ENCODE measurements at regions not wholly inside any gene's neighbourhood (a gene's known extent, or its start where the extent isn't known, plus 50 kb on each side); places are given as distances from the start of the nearest gene placed in this dataset.

DNA sequence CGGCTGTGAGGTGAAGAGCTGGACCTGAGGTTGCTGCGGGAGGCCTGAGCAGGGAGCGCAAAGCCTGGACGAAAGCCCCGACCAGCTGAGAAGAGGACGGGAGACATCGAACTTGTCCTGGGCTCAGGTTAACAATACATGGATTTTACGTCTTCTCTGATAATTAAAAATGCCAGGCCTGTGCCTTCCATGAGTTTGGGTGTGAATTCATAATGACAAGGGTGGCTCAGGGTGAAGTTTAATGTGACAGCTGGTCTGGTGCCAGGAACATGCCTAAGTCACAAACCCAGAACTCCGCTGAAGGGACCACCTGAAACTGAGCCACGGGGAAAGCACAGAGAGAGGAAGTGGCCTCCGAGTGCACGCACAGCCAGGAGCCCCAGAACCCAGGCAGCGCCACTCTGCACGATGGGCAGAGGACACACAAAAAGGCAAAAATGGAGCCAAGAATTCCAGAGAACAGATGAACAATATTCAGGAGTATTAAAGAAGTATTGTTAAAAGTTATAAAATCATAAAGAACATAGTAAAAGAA lies 150.1 kb upstream of the RPS6KA2 start:
- no peak overlapping the region for H3K4me3 Mint-ChIP-seq
- H3K27ac Mint-ChIP-seq, result no peak overlapping the region
- TF ChIP-seq, protein P1, sequence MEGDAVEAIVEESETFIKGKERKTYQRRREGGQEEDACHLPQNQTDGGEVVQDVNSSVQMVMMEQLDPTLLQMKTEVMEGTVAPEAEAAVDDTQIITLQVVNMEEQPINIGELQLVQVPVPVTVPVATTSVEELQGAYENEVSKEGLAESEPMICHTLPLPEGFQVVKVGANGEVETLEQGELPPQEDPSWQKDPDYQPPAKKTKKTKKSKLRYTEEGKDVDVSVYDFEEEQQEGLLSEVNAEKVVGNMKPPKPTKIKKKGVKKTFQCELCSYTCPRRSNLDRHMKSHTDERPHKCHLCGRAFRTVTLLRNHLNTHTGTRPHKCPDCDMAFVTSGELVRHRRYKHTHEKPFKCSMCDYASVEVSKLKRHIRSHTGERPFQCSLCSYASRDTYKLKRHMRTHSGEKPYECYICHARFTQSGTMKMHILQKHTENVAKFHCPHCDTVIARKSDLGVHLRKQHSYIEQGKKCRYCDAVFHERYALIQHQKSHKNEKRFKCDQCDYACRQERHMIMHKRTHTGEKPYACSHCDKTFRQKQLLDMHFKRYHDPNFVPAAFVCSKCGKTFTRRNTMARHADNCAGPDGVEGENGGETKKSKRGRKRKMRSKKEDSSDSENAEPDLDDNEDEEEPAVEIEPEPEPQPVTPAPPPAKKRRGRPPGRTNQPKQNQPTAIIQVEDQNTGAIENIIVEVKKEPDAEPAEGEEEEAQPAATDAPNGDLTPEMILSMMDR (IDR thresholded peaks at IDR 0.05), result no peak
- no peak for TF ChIP-seq EZH2 (IDR thresholded peaks at IDR 0.05; ENCODE audit: borderline replicate concordance, insufficient read depth, low read depth, low read length, poor library complexity, severe bottlenecking)
- peaks cover 7% of the 10 kb centered on the region for H3K27me3 Mint-ChIP-seq
- intact Hi-C loops (cut with micrococcal nuclease), result loop anchor here (5.0 kb wide), 1 partner anchor 595 kb away; no protein-coding TSS in a partner anchor
- Histone ChIP-seq H3K27me3 (replicated peaks in 1 of 4; ENCODE audit: control extremely low read depth in 1 of 4, control insufficient read depth in 3 of 4, insufficient read depth in 4 of 4, low read length in 3 of 4) (peaks cover 0 to 10% (median 2%) of the 10 kb centered on the region in 4 experiments), H3K4me1 (ENCODE audit: control insufficient read depth in 2 of 2, insufficient read depth in 2 of 2, low read length in 2 of 2) (peaks cover 0 to 5% of the 10 kb centered on the region in 2 donors), H3K27ac (ENCODE audit: low read length in 2 of 2) (no peak overlapping the region), H3K9me3 (ENCODE audit: control extremely low read depth in 1 of 3, control insufficient read depth in 2 of 3, insufficient read depth in 1 of 3, low read length in 2 of 3) (no peaks in the 10 kb centered on the region), H3K9ac (ENCODE audit: low read length) (no peak overlapping the region), H3K4me3 (ENCODE audit: control extremely low read depth in 1 of 5, extremely low read depth in 1 of 5, insufficient read depth in 1 of 5, low read depth in 2 of 5, low read length in 4 of 5) (no peak overlapping the region), H3K4me2 (replicated peaks; ENCODE audit: low read depth, low read length, poor library complexity, severe bottlenecking) (no peak overlapping the region), H3K79me2 (ENCODE audit: control insufficient read depth, insufficient read depth, low read length) (no peaks in the 10 kb centered on the region), H3K36me3 (replicated peaks in 1 of 2; ENCODE audit: control extremely low read depth in 1 of 2, control insufficient read depth in 1 of 2, extremely low read depth in 1 of 2, insufficient read depth in 2 of 2, low read length in 1 of 2) (no peaks in the 10 kb centered on the region), H2AFZ (ENCODE audit: insufficient read depth, low read depth, low read length, poor library complexity, severe bottlenecking) (no peak overlapping the region), H4K20me1 (ENCODE audit: control insufficient read depth, insufficient read depth, low read length, poor library complexity, severe bottlenecking) (no peaks in the 10 kb centered on the region)
- DNase-seq (no peak), ATAC-seq (ENCODE audit: low read depth) (no peak)
- WGBS (ENCODE audit: insufficient coverage), result 69% methylated on average over 12 of the region's 14 CpGs
- H3K4me1 Mint-ChIP-seq, result peaks cover 2% of the 10 kb centered on the region
- ChIA-PET POLR2A (no interaction called here), CTCF (interaction anchor here (1.9 to 6.3 kb wide), 4 partner anchors 10 to 512 kb away, joined by 8 to 53 read pairs (median 22); partner anchors contain the start of gene UNC93A)
- H3K9me3 Mint-ChIP-seq (ENCODE audit: insufficient read depth), result no peaks in the 10 kb centered on the region

DNA sequence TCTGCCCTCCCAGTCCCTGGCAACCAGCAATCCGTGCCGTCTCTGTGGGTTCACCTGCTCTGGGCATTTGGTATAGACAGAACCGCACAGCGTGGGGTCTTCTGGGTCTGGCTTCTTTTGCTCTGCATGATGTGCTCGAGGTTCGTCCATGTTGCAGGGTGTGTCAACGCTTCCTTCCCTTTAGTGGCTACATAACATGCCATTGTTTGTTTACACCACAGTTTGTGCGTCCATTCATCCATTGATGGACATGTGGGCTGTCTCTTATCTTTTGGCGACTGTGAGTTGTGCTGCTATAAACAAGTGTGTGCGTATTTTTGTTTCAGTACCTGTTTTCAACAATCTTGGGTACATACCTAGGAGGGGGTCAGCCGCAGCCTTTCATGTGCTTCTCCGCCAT lies 149.5 kb upstream of the RPS6KA2 start:
- H3K4me1 ChIP-seq (ENCODE audit: control insufficient read depth in 2 of 2, insufficient read depth in 2 of 2, low read length in 2 of 2), result peaks cover 0 to 5% of the 10 kb centered on the region in 2 donors
- TF ChIP-seq, protein P1 (IDR thresholded peaks at IDR 0.05), result no peak
- no peak for TF ChIP-seq EZH2 (IDR thresholded peaks at IDR 0.05; ENCODE audit: borderline replicate concordance, insufficient read depth, low read depth, low read length, poor library complexity, severe bottlenecking)
- H3K4me3 ChIP-seq (ENCODE audit: control extremely low read depth in 1 of 5, extremely low read depth in 1 of 5, insufficient read depth in 1 of 5, low read depth in 2 of 5, low read length in 4 of 5), result no peak overlapping the region
- no peak overlapping the region for H3K9ac ChIP-seq (ENCODE audit: low read length)
- ATAC-seq (ENCODE audit: low read depth), result no peak
- H3K36me3 ChIP-seq (replicated peaks in 1 of 2; ENCODE audit: control extremely low read depth in 1 of 2, control insufficient read depth in 1 of 2, extremely low read depth in 1 of 2, insufficient read depth in 2 of 2, low read length in 1 of 2), result no peaks in the 10 kb centered on the region
- intact Hi-C loops (cut with micrococcal nuclease), result loop anchor here (5.0 kb wide), 1 partner anchor 596 kb away; no protein-coding TSS in a partner anchor
- H3K9me3 Mint-ChIP-seq (ENCODE audit: insufficient read depth), result no peaks in the 10 kb centered on the region
- H3K27me3 ChIP-seq (replicated peaks in 1 of 4; ENCODE audit: control extremely low read depth in 1 of 4, control insufficient read depth in 3 of 4, insufficient read depth in 4 of 4, low read length in 3 of 4), result peaks cover 0 to 14% (median 4%) of the 10 kb centered on the region in 4 experiments
- H3K4me3 Mint-ChIP-seq, result no peak overlapping the region
- H3K4me2 ChIP-seq (replicated peaks; ENCODE audit: low read depth, low read length, poor library complexity, severe bottlenecking), result no peak overlapping the region
- no peaks in the 10 kb centered on the region for H4K20me1 ChIP-seq (ENCODE audit: control insufficient read depth, insufficient read depth, low read length, poor library complexity, severe bottlenecking)
- ChIA-PET CTCF (interaction anchor here (1.3 to 6.3 kb wide), 8 partner anchors 11 to 513 kb away, joined by 3 to 53 read pairs (median 20); partner anchors contain the start of gene UNC93A), POLR2A (no interaction called here)
- H3K27me3 Mint-ChIP-seq, result peaks cover 11% of the 10 kb centered on the region
- 91% methylated on average over 10 of the region's 12 CpGs for WGBS (ENCODE audit: insufficient coverage)
- no peak for DNase-seq
- H3K27ac Mint-ChIP-seq, result no peak overlapping the region
- H3K79me2 ChIP-seq (ENCODE audit: control insufficient read depth, insufficient read depth, low read length), result no peaks in the 10 kb centered on the region
- no peak overlapping the region for H3K27ac ChIP-seq (ENCODE audit: low read length in 2 of 2)
- no peaks in the 10 kb centered on the region for H3K9me3 ChIP-seq (ENCODE audit: control extremely low read depth in 1 of 3, control insufficient read depth in 2 of 3, insufficient read depth in 1 of 3, low read length in 2 of 3)
- H2AFZ ChIP-seq (ENCODE audit: insufficient read depth, low read depth, low read length, poor library complexity, severe bottlenecking), result no peak overlapping the region
- peaks cover 2% of the 10 kb centered on the region for H3K4me1 Mint-ChIP-seq

Measured in B cell (primary cell).